Left cardiac atrium (tissue), 4 donors: ENCODE measurements at regions not wholly inside any gene's neighbourhood (a gene's known extent, or its start where the extent isn't known, plus 50 kb on each side); places are given as distances from the start of the nearest gene placed in this dataset.

Experiments
- ATAC-seq, 2 donors: fragments of 200-7000 bp; cut with Tn5 transposase; one replicate each; pipeline ENCODE4 v1.9.1; 2020; ENCODE audit warnings: mild to moderate bottlenecking in 2 of 2, moderate library complexity in 2 of 2
- DNase-seq: peaks from one replicate; pipeline ENCODE4 v3.0.0-alpha.2; 2020
- intact Hi-C, 2 donors: fragments of 100-400 bp; cut with DNase I; formaldehyde crosslinking; loops; one replicate each; pipeline versions ENCODE4 v1.14.1 to v1.15.1; 2022 to 2023
- donor health status: DM: no; HTN: yes; CAD: no.
- donor health status: DM: no; HTN: yes; CAD: no; lungs with severe emphysema.
- donor health status: DM: yes; HTN: yes; CAD: no.
- donor health status: Dilated cardiomyopathy.

DNA sequence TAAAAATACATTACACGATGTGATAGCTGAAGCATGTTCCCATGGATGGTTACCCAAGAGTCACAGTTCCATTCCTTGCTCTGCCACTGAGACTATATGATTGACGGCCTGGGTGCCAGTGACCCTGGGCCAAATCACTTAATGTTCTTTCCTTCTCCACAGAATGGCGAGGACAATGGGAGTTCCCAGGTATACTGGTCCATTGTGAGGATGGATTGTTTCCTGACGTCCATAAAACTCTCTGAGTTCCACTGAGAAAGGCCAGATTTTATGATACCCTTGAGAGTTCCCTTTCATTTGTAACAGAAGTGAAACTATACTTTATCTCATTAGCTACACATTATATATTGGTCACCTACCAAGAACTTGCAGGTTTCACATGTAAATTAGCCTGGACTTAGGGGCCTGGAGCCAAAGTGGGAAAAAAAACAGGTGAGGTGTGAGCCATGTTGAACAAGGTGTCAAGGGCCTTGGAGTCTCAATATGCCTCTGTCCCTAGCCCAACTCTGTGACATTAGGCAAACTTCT lies 502.2 kb upstream of the DAB1 start:
- ATAC-seq (no peak), DNase-seq (no peak)
- intact Hi-C loops = no loop called here

DNA sequence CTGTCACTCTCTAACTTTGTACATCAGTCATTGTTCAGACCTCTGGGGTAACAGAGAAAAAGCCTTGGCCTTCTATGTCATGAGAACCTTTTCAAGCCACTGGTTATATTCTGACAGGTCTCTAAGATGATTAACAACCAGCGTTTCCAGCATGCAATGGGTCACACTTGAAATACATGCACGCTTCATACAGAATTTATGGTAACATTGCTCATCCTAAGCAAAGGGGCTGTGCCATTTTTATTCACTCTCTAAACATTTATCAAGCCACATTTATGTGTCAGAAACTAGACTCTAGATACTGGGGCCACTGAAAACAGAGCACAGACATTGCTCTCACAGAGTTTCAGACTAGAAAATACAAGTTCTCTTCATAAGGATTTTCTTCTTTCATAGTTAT lies 501.4 kb upstream of the DAB1 start:
- DNase-seq = no peak
- ATAC-seq = no peak
- intact Hi-C loops = no loop called here

DNA sequence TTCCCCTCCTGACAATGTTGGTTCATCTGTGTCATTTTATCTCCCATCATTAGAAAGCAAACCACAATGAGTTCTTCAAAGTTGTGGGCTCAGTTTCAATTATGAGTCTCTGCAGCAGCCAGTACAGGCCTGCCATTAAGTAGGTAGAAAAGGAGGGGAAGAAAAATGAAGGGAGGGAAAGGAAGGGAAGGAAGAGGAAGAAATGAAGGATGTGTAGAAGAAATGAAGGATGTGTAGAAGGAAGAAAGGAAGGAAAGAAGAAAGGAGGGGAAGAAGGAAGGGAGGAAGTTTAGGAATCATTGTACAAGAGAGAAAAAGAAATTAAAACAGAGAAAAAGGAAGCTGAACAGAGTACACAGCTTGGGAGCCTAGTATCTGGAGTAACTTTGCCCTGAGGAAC lies 498.3 kb upstream of the DAB1 start:
- DNase-seq (no peak), ATAC-seq (no peak)
- intact Hi-C loops = no loop called here

DNA sequence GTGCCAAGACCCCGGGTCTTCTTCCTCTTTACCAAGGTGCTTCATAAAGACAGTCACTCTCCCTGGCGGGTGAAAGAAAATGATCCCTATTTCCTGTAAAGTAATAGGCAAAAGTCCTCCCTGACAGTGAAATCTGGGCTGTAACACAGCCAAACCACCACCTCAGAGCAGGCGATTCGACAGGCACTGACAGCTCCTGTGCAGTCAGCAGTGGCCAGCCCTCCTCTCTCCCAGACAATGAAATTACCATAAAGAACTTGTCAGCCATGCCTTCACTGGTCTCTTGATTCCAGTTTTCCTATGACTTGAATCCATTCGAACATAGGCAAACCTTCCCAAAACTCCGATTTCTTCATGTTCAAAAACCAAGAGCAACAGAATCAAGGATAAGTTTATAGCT lies 492.2 kb upstream of the DAB1 start:
- intact Hi-C loops = no loop called here
- DNase-seq (no peak), ATAC-seq (no peak)

DNA sequence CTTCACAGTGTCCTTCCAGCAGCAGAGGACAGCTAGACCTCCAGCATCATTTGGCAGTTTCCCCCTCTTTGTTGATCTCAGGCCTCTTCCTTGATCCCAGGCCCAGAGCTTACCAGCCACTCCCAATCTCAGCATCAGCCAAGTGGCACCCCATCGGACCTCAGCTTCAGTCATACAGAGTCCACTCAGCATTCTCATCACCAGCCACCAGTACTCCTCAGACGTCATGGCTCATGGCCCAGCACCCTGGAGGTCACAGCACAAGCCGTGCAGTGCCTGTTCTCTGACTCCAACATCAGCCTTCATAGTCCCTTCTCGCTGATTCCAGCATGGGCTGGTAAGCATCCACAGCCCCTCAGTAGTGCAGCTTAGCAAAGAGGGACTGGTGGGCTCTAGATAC lies 487.6 kb upstream of the DAB1 start:
- no peak for DNase-seq
- intact Hi-C loops = no loop called here
- no peak for ATAC-seq

DNA sequence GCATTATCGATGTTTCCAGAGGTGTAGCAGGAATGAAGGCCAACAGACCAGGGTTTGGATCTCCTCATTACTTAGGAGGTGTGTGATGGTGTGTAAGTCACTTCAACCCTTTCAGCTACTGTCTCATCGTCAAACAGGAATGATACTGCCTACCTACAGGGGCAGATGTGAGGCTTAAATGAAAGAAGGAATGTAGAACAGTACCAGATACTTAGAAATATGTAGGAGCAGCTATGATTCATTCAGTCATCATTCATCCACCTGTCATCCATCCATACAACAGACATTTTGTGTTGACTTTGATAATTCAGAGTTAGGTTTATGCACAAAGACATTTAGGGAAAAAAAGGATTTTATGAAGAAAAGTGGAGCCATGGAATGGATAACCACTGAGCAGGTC lies 486.9 kb upstream of the DAB1 start:
- DNase-seq (no peak), ATAC-seq (no peak)
- intact Hi-C loops = no loop called here

DNA sequence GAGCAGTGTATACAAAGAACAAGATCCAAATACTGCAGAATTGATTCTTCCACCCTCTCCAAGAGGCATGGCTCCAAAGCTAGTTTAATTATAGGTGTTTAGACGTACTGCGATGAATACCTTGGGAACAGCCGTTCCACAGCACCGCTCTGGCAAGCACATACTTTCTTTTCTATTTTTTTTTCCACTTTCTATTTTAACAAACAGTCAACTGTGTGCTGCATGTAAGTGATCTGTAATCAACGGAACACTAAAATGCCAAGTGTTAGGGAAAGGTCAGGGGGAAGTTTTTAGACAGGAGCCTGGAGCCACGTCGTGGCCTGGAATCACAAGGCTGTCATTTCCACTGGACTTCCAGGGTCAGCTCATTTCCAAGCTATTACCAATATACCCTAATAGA lies 486.4 kb upstream of the DAB1 start:
- DNase-seq (no peak), ATAC-seq (no peak)
- intact Hi-C loops = no loop called here

DNA sequence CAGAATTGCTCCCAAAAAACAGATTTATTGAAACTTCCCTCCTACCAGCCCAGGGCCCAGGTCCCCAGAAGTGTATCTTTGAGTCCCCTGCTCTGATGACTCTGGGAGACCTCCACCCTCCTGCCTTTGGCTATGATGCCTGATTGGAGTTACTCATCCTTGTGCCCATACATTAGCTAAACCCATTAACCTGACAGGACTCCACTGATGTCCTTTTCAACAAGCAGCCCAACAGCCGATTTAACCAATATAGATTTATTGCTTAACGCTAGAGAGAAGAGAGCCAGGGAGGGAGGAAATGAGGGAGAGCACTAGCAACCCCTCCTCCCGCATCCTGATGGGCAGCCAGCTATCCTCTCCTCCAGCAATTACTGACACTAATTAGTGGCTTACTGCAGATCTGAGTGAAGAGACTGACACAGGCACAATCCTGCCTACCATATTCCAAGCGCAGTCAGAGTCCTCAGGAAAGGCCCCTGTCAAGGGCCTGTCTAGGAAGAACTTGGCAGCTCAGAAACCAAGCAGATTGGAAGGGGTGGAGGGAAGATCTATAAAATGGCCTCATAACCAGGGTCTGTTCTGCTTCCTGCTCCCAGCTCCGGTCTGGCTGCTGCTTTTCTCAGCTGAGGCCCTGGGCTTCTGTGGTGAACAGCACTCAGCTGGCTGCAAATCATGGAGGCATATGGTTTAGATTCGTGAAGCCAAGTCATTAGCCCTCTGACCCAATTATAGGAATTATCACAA lies 484.5 kb upstream of the DAB1 start:
- DNase-seq = no peak
- ATAC-seq = no peak
- intact Hi-C loops = no loop called here

DNA sequence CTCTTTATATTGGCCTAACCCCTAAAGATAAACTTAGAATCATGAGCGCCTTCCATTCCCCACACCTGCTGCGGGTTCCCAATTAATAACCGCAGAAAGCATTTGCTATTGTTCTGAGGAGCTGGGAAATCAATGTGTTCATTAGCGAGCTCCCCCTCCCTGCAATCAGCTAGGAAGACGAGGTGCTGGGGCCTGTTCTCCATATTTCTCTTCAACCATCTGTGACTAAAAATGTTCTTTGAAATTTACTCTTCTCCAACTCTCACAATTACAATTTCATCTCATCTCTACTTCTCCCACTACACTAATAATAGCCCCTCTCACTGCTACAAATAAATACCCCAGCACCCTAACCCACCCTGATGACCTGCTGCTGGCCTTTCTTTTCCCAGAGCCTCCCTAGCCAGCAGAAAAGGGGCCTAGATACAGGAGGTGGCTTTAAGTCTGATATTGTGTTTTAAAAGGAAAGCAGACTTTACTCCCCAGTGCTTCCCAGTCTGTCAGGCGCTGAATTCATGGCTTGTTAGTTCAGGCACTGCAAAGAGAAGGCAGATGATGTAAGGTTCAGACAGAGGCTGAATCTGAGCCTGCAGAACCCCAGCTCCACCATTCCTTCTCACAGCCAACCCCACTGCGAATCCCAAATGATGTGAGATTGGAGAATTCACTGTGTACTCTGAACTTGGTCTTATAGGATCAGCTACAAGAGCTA lies 477.5 kb upstream of the DAB1 start:
- DNase-seq = no peak
- intact Hi-C loops = no loop called here
- no peak for ATAC-seq

DNA sequence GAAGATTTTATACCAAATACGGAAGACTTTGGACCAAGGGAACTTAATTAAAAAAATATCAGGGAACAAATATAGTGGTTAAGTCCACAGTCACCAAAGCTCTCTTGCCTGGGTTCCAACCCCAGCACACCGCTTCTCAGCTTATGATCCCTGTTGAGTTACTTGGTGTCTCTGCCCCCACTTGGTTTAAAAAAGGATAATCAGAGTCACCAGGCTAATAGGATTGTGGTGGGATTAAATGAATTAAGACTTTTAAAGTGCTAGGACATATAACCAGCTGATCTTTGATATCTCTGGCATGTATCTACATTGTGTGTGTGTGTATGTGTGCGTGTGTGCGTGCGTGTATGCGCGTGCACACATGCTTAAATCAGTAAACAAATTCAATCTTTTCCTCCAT lies 474.7 kb upstream of the DAB1 start:
- intact Hi-C loops = no loop called here
- DNase-seq = no peak
- no peak for ATAC-seq

DNA sequence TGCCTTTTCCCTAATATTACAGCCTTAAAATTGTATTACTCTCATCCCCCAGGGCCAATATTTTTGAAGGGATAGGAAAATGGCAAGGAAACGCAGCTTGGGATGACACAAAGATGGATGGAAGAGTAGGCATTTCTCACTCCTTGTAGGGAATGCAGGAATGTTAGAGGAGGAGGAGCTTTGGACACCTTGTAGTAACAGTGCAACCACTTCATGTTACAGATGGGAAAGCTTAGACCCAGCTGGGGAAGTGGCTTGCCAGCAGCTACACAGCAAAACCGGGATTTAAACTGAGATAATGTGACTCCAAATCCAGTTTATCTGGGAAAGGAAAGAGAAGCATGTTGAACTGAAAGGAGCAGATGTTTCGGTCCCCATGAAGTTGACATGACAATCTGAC lies 473.7 kb upstream of the DAB1 start:
- no peak for ATAC-seq
- no peak for DNase-seq
- intact Hi-C loops = no loop called here

DNA sequence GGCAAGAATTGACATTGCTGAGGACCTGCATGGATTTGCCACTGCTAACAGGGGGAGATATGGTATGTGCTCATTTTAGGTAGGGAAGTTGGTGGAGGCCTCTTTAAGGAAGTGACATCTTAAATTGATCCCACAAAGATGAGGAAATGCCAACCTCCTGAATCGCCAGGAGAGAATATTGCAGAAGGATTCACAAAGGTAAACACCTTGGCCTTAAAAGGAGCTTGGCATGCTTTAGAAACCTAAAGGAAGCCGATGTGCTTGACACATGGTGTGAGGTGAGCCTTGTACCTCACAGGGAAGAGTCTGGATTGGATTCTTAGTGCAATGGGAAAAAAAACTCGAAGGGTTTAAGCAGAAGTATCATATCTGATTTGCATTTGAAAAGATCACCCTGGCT lies 470.5 kb upstream of the DAB1 start:
- DNase-seq (no peak), ATAC-seq (no peak)
- intact Hi-C loops = no loop called here

DNA sequence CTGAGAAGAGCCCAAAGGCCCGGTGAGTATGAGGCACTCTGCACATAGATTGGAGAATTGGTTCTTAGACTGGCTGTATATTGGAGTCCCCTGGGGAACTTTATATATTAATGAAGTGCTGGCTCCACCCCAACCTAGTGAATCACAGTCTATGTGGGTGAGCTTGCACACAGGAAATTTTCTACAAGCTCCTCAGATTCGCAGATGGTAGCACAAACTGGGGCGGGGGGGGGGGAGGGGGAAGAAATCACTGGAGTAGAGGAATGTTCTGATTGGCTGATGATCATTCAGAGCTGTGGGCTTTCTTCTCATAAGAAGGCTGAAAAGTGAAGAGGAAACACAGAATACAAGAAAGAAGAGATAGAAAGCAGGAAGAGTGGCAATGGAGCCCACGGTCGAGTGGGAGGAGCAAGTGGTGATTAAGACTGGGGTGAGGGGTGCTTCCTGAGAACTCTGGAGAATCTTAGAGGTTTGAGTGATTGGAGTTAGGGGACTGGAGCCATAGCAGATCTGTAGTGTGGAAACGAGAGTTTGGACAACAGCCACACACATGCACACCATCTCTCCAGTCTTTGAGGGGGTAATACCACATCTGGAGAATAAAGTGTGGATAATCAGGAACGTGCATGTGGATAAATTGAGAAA lies 465.9 kb upstream of the DAB1 start:
- intact Hi-C loops = no loop called here
- no peak for DNase-seq
- ATAC-seq = no peak

DNA sequence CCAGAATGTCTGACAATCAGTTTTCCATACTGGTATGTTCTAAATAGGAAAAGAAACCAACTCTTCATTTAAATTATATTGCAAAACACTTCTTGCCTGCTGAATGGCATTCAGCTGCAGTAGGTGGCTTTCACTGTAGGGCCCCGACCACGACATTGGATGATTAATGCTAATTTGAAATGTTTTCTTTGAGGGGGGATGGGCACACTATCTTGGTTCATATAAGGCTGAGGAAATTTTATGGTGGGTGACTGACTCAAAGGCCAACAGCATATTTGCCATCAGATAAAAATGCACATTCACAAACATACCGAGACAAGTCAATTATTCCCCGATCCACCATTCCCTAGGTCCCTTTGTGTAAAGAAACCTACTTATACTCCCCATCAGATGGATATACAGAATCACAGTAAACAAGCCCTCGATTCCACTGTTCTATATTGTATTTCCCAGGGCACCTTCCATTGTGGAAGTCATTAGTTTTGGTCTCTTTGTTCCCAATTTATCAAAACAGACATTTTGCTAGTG lies 464.2 kb upstream of the DAB1 start:
- intact Hi-C loops = no loop called here
- no peak for ATAC-seq

DNA sequence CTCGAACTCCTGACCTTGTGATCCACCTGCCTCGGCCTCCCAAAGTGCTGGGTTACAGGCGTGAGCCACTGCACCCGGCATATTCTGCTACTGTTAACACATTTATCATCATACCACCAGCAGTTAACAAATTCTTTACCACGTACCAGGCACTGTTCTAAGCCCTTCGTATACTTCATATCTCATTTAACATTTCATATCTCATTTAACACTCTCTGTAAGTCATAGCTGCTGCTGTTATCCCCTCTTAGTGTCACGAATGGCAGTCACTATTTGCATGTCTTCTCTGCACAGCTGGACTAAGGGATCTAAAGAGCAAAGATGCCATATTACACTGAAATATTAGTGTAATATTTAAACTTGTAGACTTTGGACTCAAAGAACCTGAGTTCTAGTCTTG lies 462.5 kb upstream of the DAB1 start:
- DNase-seq = no peak
- ATAC-seq = no peak
- intact Hi-C loops = no loop called here

More for the DNA sequence above, 464.2 kb upstream of the DAB1 start:
- DNase-seq = no peak

DNA sequence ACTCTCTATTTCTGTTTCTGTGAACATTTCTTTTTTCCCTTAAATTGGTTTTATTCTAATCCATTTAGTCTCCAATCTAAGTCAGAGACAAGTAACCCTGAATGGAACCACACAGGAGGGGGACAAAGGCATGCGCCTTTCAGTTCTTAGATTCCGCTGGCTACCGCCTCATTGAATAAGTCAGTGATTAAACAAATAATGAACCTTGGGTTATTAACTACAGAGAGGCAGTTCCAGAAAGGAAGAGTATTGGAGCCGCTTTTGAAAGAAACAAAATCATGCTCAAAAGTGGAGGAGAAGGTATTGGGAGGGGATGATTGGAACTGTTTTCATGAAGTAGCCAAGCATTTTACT lies 459.8 kb upstream of the DAB1 start:
- intact Hi-C loops = no loop called here
- ATAC-seq (no peak), DNase-seq (no peak)

DNA sequence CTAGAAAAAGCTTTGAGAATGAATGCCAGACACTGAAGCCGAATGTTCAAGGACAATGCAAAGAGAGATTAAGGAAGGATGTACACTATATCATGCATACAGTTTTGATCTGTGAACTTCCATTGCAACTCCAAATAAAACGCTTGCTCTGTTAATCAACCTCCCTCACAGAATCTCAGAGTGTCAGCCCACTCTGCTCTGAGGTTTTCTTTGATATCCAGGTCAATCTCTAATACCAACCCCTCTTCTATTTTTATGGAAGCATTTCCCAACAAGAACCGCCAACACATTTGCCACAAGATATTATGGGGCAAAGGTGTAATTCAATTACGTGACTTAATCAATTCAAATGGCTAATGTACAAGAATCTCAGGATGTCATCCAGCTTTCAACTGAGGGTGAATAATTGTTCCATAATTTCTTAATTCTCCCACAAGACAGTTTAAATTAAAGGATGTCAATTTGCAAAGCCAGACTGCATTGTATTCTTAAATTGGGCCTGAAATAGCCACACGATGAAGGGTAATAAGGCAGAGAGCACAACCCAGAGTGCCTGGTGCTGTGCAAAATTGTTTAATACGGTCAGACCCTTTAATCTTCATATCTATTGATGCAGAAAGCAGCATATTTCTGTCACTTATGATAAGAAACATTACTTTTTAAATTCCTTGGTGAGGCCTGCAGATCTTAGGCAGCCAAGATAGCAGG lies 459.2 kb upstream of the DAB1 start:
- ATAC-seq = no peak
- DNase-seq = no peak
- intact Hi-C loops = no loop called here

DNA sequence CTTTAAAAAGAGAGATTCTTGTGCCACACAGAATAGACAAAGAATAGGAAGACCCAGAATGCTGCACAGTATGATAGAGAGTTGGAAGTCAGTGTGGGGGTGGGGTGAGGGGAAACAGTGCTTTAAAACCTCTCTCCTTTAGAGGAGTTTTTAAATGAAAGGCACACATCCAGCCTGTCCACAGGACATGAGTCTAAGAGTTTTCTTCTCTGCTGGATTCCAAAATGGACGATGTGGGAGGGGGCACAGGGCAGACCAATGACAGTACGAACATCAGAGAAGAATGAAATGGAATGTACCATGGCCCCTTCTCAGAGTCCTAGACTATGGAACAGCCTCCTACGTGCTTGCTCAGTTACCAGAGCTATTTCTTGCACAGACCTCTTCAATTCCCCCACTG lies 458.2 kb upstream of the DAB1 start:
- no peak for ATAC-seq
- no peak for DNase-seq
- intact Hi-C loops = no loop called here

DNA sequence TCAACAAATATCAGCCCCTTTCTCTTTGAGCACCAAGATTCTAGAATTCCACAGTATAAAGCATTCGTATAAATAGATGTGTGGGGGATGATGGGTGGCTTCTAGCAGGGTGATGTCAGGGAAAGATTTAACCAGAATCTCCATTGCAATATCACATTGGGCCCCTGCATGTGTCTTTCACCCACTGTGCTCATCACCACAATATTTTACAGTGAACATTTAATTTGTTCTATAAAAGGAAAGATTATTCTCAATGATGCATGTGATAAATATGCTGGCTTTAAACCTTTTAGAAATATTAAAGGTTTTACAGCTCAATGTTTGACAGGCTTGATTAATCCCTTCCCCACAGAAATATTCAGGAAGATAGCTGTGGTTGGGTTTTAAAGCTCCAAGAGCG lies 457.8 kb upstream of the DAB1 start:
- DNase-seq (no peak), ATAC-seq (no peak)
- intact Hi-C loops = no loop called here

DNA sequence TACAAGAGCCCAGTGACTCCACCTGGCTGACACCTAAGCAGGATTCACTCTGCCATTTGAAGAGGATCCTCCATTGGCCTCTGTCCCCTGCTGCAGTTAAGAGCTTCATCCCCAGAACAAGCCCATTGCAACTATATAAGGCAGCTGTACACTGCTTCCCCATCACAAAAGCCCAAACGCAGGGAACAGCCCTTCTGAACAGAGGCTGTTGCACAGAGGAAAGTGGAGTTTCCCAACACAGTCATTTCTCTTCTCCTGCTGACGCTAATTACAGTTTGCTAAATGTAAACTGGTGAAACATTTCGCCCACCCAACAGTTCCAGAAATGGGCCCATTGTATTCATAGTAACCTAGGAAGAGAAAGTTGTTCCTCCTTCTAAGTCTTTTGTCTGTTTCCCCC lies 455.8 kb upstream of the DAB1 start:
- ATAC-seq (no peak), DNase-seq (no peak)
- intact Hi-C loops = no loop called here
